ENCODE measurements at regions not wholly inside any gene's neighbourhood (a gene's known extent, or its start where the extent isn't known, plus 50 kb on each side); places are given as distances from the start of the nearest gene placed in this dataset.

- Histone ChIP-seq H3K27me3 (ENCODE audit: control insufficient read depth in 1 of 2, insufficient read depth in 2 of 2, low read length in 2 of 2) (no peaks in the 10 kb centered on the region), H3K79me2 (ENCODE audit: insufficient read depth, low read length) (no peaks in the 10 kb centered on the region), H2AFZ (ENCODE audit: low read length) (no peak overlapping the region), H3K27ac (ENCODE audit: extremely low read length, insufficient read depth, low read length) (no peak overlapping the region), H3K9me3 (ENCODE audit: low read length) (peaks cover 39% of the 10 kb centered on the region), H3K4me2 (ENCODE audit: low read depth, low read length) (no peak overlapping the region), H4K20me1 (ENCODE audit: insufficient read depth, low read length) (no peaks in the 10 kb centered on the region), H3K4me3 (replicated peaks in 1 of 3; ENCODE audit: insufficient read depth in 1 of 3, low read depth in 2 of 3, low read length in 3 of 3) (no peak overlapping the region), H3K36me3 (replicated peaks in 1 of 2; ENCODE audit: control insufficient read depth in 1 of 2, insufficient read depth in 2 of 2, low read length in 2 of 2) (no peaks in the 10 kb centered on the region), H3K4me1 (ENCODE audit: insufficient read depth, low read length) (no peaks in the 10 kb centered on the region), H3K9ac (ENCODE audit: insufficient read depth, low read depth, low read length) (no peak overlapping the region)
- ChIA-PET POLR2A (no interaction called here), CTCF (ENCODE audit: low intra/inter-chr PET ratio, low total read pairs) (no interaction called here)
- intact Hi-C loops (cut with micrococcal nuclease; ENCODE audit: unreplicated experiment), result no loop called here
- FAIRE-seq (no peak), ATAC-seq (no peak), DNase-seq (ENCODE audit: low spot score) (no peak)
- no peak for TF ChIP-seq ZNF253 (CRISPR knock-in tag; IDR thresholded peaks at IDR 0.05; ENCODE audit: borderline replicate concordance)
- 0 out of 2 replicates have a peak, but pooled peaks have one; percentile 44 for TF ChIP-seq MAFF (IDR thresholded peaks at IDR 0.05; ENCODE audit: low read depth, low read length)
- TF ChIP-seq MAFK (conservative IDR thresholded peaks at IDR 0.05 in 1 of 2, IDR thresholded peaks at IDR 0.05 in 1 of 2; ENCODE audit: low read length in 2 of 2), result peak; percentile 46 to 53; a peak in 3 of 4 replicates
- 40% methylated on average over 3 of the region's 3 CpGs for WGBS (ENCODE audit: low lambda C conversion rate)
- in situ Hi-C loops (cut with HindIII; ENCODE audit: extremely low pct_ligation_motif_present, low pct_unique_long_range_greater_than_20kb), result no loop called here
- BruUV-seq (replicated peaks), result no TSS peak
Observed at GRCh38 chr18:64589000-64589399, 440.1 kb upstream of the LINC00305 start.

- no TSS peak for BruUV-seq (replicated peaks)
- WGBS (ENCODE audit: low lambda C conversion rate), result 3% methylated on average over 2 of the region's 2 CpGs
- TF ChIP-seq TSC22D2 (CRISPR knock-in tag; IDR thresholded peaks at IDR 0.05; ENCODE audit: borderline replicate concordance), result no peak
- TF ChIP-seq ZSCAN20 (CRISPR knock-in tag; IDR thresholded peaks at IDR 0.05; ENCODE audit: borderline replicate concordance), result no peak
- no peak for TF ChIP-seq BORCS8-MEF2B (CRISPR knock-in tag; IDR thresholded peaks at IDR 0.05)
- TF ChIP-seq PREB (CRISPR knock-in tag; IDR thresholded peaks at IDR 0.05), result no peak
- TF ChIP-seq LBX2 (CRISPR knock-in tag; IDR thresholded peaks at IDR 0.05; ENCODE audit: borderline replicate concordance), result no peak
- TF ChIP-seq ARNTL (CRISPR knock-in tag; IDR thresholded peaks at IDR 0.05), result no peak
- TF ChIP-seq PAF1 (CRISPR knock-in tag; IDR thresholded peaks at IDR 0.05), result no peak
- intact Hi-C loops (cut with micrococcal nuclease; ENCODE audit: unreplicated experiment) (no loop called here), in situ Hi-C loops (cut with HindIII; ENCODE audit: extremely low pct_ligation_motif_present, low pct_unique_long_range_greater_than_20kb) (loop anchor here (25.0 kb wide), 1 partner anchor 104 kb away; no protein-coding TSS in a partner anchor)
- H4K20me1 ChIP-seq (ENCODE audit: insufficient read depth, low read length), result no peaks in the 10 kb centered on the region
- ATAC-seq (no peak), DNase-seq (ENCODE audit: low spot score) (no peak), FAIRE-seq (no peak)
- no peaks in the 10 kb centered on the region for H3K4me1 ChIP-seq (ENCODE audit: insufficient read depth, low read length)
- H3K4me2 ChIP-seq (ENCODE audit: low read depth, low read length), result no peak overlapping the region
- H3K27ac ChIP-seq (ENCODE audit: extremely low read length, insufficient read depth, low read length), result no peak overlapping the region
- H3K4me3 ChIP-seq (replicated peaks in 1 of 3; ENCODE audit: insufficient read depth in 1 of 3, low read depth in 2 of 3, low read length in 3 of 3), result no peak overlapping the region
- H3K36me3 ChIP-seq (replicated peaks in 1 of 2; ENCODE audit: control insufficient read depth in 1 of 2, insufficient read depth in 2 of 2, low read length in 2 of 2), result no peaks in the 10 kb centered on the region
- H3K9ac ChIP-seq (ENCODE audit: insufficient read depth, low read depth, low read length), result no peak overlapping the region
- no peaks in the 10 kb centered on the region for H3K79me2 ChIP-seq (ENCODE audit: insufficient read depth, low read length)
- POLR2A ChIA-PET, result no interaction called here
- H3K9me3 ChIP-seq (ENCODE audit: low read length), result peaks cover 49% of the 10 kb centered on the region
- CTCF ChIA-PET (ENCODE audit: low intra/inter-chr PET ratio, low total read pairs), result no interaction called here
- no peak overlapping the region for H2AFZ ChIP-seq (ENCODE audit: low read length)
- H3K27me3 ChIP-seq (ENCODE audit: control insufficient read depth in 1 of 2, insufficient read depth in 2 of 2, low read length in 2 of 2), result no peaks in the 10 kb centered on the region
Observed at GRCh38 chr18:64566456-64566855, 417.6 kb upstream of the LINC00305 start.
